GM23248 (cell line): ENCODE measurements at regions not wholly inside any gene's neighbourhood (a gene's known extent, or its start where the extent isn't known, plus 50 kb on each side); places are given as distances from the start of the nearest gene placed in this dataset.
A peak's percentile ranks its signal among the peaks of the same experiment; 100 is the strongest.

Source experiments
- DNase-seq: peaks from one replicate; pipeline ENCODE4 v3.0.0-alpha.2; 2015
- H2AFZ ChIP-seq: fragments of 200-600 bp; sonication (generic); 2 replicates; pipeline ENCODE4 v1.6.1; 2016; ENCODE audit warnings: antibody characterized with exemption
- H3F3A ChIP-seq: fragments of 200-600 bp; sonication (generic); 2 replicates; pipeline ENCODE4 v1.6.1; 2016; ENCODE audit warnings: mild to moderate bottlenecking, antibody characterized with exemption, mixed run types; ENCODE audit not compliant: insufficient read depth
- H3K27ac ChIP-seq: fragments of 200-600 bp; sonication (generic); 2 replicates; pipeline ENCODE4 v1.5.1; 2016; ENCODE audit warnings: mild to moderate bottlenecking
- H3K27me3 ChIP-seq: fragments of 200-600 bp; sonication (generic); replicated peaks from 2 replicates; pipeline ENCODE4 v1.6.1; 2016; ENCODE audit warnings: mild to moderate bottlenecking; ENCODE audit not compliant: insufficient read depth
- H3K36me3 ChIP-seq: fragments of 200-600 bp; sonication (generic); 2 replicates; pipeline ENCODE4 v1.6.1; 2016; ENCODE audit warnings: low read depth, mild to moderate bottlenecking
- H3K4me1 ChIP-seq: fragments of 200-600 bp; sonication (generic); 2 replicates; pipeline ENCODE4 v1.6.1; 2016; ENCODE audit warnings: mild to moderate bottlenecking; ENCODE audit not compliant: insufficient read depth
- H3K4me2 ChIP-seq: fragments of 200-600 bp; sonication (generic); one replicate; pipeline ENCODE4 v1.6.1; 2016; ENCODE audit warnings: mild to moderate bottlenecking; ENCODE audit not compliant: unreplicated experiment
- H3K4me3 ChIP-seq: fragments of 200-600 bp; sonication (generic); 2 replicates; pipeline ENCODE4 v1.5.1; 2016; ENCODE audit warnings: mild to moderate bottlenecking
- H3K79me2 ChIP-seq: fragments of 200-600 bp; sonication (generic); 2 replicates; pipeline ENCODE4 v1.6.1; 2016; ENCODE audit warnings: mild to moderate bottlenecking; ENCODE audit not compliant: insufficient read depth
- H3K9ac ChIP-seq: fragments of 200-600 bp; sonication (generic); 2 replicates; pipeline ENCODE4 v1.6.1; 2016; ENCODE audit warnings: mild to moderate bottlenecking
- H3K9me2 ChIP-seq: fragments of 200-600 bp; sonication (generic); 2 replicates; pipeline ENCODE4 v1.6.1; 2016; ENCODE audit warnings: mixed run types, mild to moderate bottlenecking, moderate library complexity; ENCODE audit not compliant: insufficient read depth
- H3K9me3 ChIP-seq: fragments of 200-600 bp; sonication (generic); one replicate; pipeline ENCODE4 v1.6.1; 2017; ENCODE audit warnings: low read depth
- H4K20me1 ChIP-seq: fragments of 200-600 bp; sonication (generic); 2 replicates; pipeline ENCODE4 v1.6.0; 2016; ENCODE audit not compliant: insufficient read depth
- EZH2 ChIP-seq: fragments of 200-600 bp; sonication (generic); IDR thresholded peaks from 2 replicates; pipeline ENCODE4 v1.6.1; 2018; ENCODE audit warnings: antibody characterized with exemption, mild to moderate bottlenecking; ENCODE audit not compliant: insufficient read depth, poor library complexity, severe bottlenecking
- EZH2phosphoT487 ChIP-seq: fragments of 200-600 bp; sonication (generic); IDR thresholded peaks from 2 replicates; pipeline ENCODE4 v1.6.1; 2018; ENCODE audit warnings: antibody characterized with exemption, moderate library complexity, mild to moderate bottlenecking, low read depth; ENCODE audit not compliant: insufficient read depth
- WGBS, 2 experiments: methylation state at CpG; one replicate each; pipeline ENCODE4 v1.1.6; 2015 to 2017; ENCODE audit warnings: low lambda C conversion rate in 2 of 2, low coverage in 1 of 2; ENCODE audit errors: missing lambda C conversion rate in 2 of 2; 5-methylcytosine and 5-hydroxymethylcytosine counted together
- in situ Hi-C: fragments of 300-500 bp; cut with MboI; formaldehyde crosslinking; loops from 2 replicates; pipeline ENCODE4 v1.15.0; 2020

DNA sequence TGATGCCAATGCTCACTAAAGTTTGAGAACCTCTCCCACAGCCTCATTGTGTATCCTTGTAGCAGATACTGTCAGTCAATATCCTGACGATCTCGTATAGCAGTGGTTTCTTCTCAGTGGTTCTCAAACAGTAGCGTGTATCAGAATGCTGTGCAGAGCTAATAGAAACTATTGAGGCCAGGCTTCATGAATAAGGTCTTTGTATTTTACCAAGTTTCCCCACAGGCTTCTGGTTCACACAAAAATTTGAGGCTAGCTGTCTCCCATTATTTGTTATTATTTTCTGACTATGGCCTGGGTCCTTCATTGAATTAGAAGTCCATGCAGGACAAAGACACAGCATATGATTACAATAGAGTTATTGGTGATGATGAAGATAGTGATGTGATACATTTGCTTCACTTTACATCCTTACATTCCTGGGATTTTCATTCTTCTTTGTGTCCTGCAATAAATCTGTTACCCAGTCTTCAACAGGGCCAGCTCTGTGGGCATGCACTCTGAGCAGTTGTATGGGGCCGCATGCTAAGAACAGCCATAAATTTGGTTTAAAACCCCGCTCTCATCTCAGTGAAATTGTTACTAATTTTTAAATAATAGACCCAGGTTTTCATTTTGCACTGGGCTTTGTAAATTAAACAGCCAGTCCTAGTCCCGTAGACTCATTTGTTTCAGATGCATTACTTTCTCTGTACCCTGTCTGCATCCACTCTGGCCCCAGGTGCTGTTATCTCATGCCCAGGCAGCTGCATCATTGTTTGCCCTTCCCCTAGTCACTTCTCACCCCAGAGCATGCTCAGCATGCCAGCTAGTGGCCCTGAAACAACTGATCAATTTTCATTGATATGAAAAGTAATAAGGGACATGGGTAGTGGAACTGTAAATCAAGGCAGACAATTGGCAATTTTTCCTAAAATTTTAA lies 199.9 kb upstream of the PIK3R1 start:
- in situ Hi-C loops, result no loop called here
- TF ChIP-seq EZH2, result no peak
- no peak for TF ChIP-seq EZH2phosphoT487
- Histone ChIP-seq H3K9me2 (no peaks in the 10 kb centered on the region), H3K4me2 (no peak overlapping the region), H4K20me1 (no peaks in the 10 kb centered on the region), H3K27me3 (no peaks in the 10 kb centered on the region), H3K9me3 (no peaks in the 10 kb centered on the region), H3K79me2 (no peaks in the 10 kb centered on the region), H3K9ac (no peak overlapping the region), H3K4me1 (peaks cover 18% of the 10 kb centered on the region), H3K36me3 (no peaks in the 10 kb centered on the region), H3K27ac (no peak overlapping the region), H2AFZ (no peak overlapping the region), H3K4me3 (no peak overlapping the region), H3F3A (peaks cover 21% of the 10 kb centered on the region)
- no peak for DNase-seq
- WGBS, 2 experiments, result 93 to 96% methylated on average over 6 of the region's 6 CpGs

- peaks cover 18% of the 10 kb centered on the region for H3K4me1 ChIP-seq
- in situ Hi-C loops, result no loop called here
Observed at GRCh38 chr5:68012831-68013230, 202.7 kb upstream of the PIK3R1 start.

DNA sequence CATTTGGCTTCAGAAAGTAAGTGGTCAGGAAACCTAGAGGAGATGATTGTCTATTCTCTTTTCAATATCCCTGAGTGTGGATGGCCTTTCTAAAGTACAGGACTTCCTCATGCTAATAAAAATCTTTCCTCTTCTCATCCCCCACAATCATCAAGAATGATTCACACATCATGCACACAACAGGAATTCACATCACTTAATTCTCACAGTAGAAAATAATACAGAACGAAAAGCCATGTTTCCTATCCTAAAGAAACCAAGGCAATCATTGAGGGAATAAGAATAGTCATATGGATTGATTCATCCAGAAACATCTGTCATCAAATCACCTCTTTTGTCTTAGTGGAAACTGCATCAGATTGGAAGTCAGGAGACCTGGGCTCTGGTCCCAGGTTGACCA lies 203.1 kb upstream of the PIK3R1 start:
- Histone ChIP-seq H3K9me2 (no peaks in the 10 kb centered on the region), H3K9ac (peak overlapping the region; percentile 33; the same call in 1 of the 2 replicates), H3K4me1 (peaks cover 18% of the 10 kb centered on the region), H4K20me1 (no peaks in the 10 kb centered on the region), H3K4me3 (no peak overlapping the region), H3K79me2 (no peaks in the 10 kb centered on the region), H3K36me3 (no peaks in the 10 kb centered on the region), H3F3A (peaks cover 21% of the 10 kb centered on the region), H3K27ac (peak overlapping the region; percentile 72), H3K4me2 (peak overlapping the region; percentile 44), H3K9me3 (no peaks in the 10 kb centered on the region), H2AFZ (no peak overlapping the region), H3K27me3 (no peaks in the 10 kb centered on the region)
- peak; percentile 68 for DNase-seq
- TF ChIP-seq EZH2phosphoT487, result no peak
- TF ChIP-seq EZH2, result no peak
- 0% methylated on average over 1 of the region's 1 CpG for WGBS, 2 experiments
- in situ Hi-C loops, result no loop called here

More at GRCh38 chr5:68012831-68013230, 202.7 kb upstream of the PIK3R1 start:
- TF ChIP-seq EZH2phosphoT487, result no peak
- TF ChIP-seq EZH2, result no peak
- H2AFZ ChIP-seq, result no peak overlapping the region
- peaks cover 21% of the 10 kb centered on the region for H3F3A ChIP-seq
- no peak overlapping the region for H3K4me3 ChIP-seq
- no peaks in the 10 kb centered on the region for H3K36me3 ChIP-seq
- H4K20me1 ChIP-seq, result no peaks in the 10 kb centered on the region
- H3K79me2 ChIP-seq, result no peaks in the 10 kb centered on the region
- no peaks in the 10 kb centered on the region for H3K27me3 ChIP-seq
- H3K9me2 ChIP-seq, result no peaks in the 10 kb centered on the region
- peak; percentile 31 for DNase-seq
- 45 to 62% methylated on average over 1 of the region's 1 CpG for WGBS, 2 experiments
- H3K9ac ChIP-seq, result no peak overlapping the region
- peak overlapping the region; percentile 44 for H3K4me2 ChIP-seq
- peak overlapping the region; percentile 72 for H3K27ac ChIP-seq
- no peaks in the 10 kb centered on the region for H3K9me3 ChIP-seq

- no peak overlapping the region for H3K4me3 ChIP-seq
- peaks cover 18% of the 10 kb centered on the region for H3K4me1 ChIP-seq
- peak; percentile 59 for DNase-seq
- no peaks in the 10 kb centered on the region for H3K27me3 ChIP-seq
- no peaks in the 10 kb centered on the region for H3K9me3 ChIP-seq
- H3K36me3 ChIP-seq, result no peaks in the 10 kb centered on the region
- no peaks in the 10 kb centered on the region for H3K79me2 ChIP-seq
- H3K4me2 ChIP-seq, result peak overlapping the region; percentile 44
- TF ChIP-seq EZH2 (no peak), EZH2phosphoT487 (no peak)
- no peaks in the 10 kb centered on the region for H3K9me2 ChIP-seq
- no peaks in the 10 kb centered on the region for H4K20me1 ChIP-seq
- no peak overlapping the region for H2AFZ ChIP-seq
- peak overlapping the region; percentile 72 for H3K27ac ChIP-seq
- H3K9ac ChIP-seq, result peak overlapping the region; percentile 33; the same call in 1 of the 2 replicates
- peaks cover 21% of the 10 kb centered on the region for H3F3A ChIP-seq
- in situ Hi-C loops, result no loop called here
Observed at GRCh38 chr5:68011801-68012200, 203.8 kb upstream of the PIK3R1 start.
